B cell (primary cell): ENCODE measurements at regions not wholly inside any gene's neighbourhood (a gene's known extent, or its start where the extent isn't known, plus 50 kb on each side); places are given as distances from the start of the nearest gene placed in this dataset.

Experiments used
- EZH2 ChIP-seq: IDR thresholded peaks from 2 replicates; pipeline ENCODE4 v1.6.1; 2012; ENCODE audit warnings: borderline replicate concordance, low read depth, mild to moderate bottlenecking, moderate library complexity, low read length; ENCODE audit not compliant: insufficient read depth, poor library complexity, severe bottlenecking
- TF ChIP-seq, protein P1 (sequence below): fragments of 200-600 bp; IDR thresholded peaks from one replicate; pipeline ENCODE4 v1.8.0; 2022; ENCODE audit warnings: antibody characterized with exemption, mild to moderate bottlenecking

DNA sequence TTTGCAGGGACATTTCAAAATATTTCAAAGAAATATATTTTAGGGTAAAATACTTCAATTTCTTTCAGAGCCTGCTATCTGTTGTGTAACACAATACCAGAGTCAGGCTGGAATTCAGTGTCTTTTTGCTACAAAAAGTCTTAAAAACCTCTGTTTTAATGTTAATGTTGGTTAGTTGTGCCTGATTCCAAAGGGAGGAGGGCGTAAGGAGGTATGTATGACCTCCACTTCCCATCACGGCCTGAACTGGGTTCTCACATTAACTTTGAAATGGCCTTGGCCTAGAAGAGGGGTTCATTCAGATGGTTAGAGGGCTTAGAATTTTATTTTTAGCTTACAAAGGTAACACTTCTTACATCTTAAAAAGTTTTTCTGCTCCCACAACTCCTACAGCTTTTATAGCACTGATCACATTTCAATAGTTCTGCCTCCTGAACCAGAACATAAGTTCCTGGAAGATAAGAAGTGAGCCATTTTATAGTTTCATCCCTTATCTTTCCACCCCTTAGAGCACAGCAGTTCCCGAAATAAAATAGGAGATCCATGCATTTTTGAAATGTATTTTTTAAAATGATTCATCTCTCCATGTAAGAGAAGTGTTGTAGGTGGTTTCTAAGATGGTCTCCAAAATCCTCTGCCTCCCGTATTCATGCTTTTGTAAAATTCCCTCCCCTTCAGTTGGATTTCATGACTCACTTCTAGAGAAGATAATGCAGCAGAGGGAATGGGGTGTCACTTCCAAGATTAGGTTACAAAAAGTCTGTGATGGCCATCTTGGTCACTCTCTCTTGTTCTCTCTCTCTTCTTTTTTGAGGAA, 543.1 kb upstream of the NECTIN3 start:
- no peak for TF ChIP-seq EZH2
- TF ChIP-seq, protein P1, sequence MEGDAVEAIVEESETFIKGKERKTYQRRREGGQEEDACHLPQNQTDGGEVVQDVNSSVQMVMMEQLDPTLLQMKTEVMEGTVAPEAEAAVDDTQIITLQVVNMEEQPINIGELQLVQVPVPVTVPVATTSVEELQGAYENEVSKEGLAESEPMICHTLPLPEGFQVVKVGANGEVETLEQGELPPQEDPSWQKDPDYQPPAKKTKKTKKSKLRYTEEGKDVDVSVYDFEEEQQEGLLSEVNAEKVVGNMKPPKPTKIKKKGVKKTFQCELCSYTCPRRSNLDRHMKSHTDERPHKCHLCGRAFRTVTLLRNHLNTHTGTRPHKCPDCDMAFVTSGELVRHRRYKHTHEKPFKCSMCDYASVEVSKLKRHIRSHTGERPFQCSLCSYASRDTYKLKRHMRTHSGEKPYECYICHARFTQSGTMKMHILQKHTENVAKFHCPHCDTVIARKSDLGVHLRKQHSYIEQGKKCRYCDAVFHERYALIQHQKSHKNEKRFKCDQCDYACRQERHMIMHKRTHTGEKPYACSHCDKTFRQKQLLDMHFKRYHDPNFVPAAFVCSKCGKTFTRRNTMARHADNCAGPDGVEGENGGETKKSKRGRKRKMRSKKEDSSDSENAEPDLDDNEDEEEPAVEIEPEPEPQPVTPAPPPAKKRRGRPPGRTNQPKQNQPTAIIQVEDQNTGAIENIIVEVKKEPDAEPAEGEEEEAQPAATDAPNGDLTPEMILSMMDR = no peak
